ENCODE measurements at regions not wholly inside any gene's neighbourhood (a gene's known extent, or its start where the extent isn't known, plus 50 kb on each side); places are given as distances from the start of the nearest gene placed in this dataset.

DNA sequence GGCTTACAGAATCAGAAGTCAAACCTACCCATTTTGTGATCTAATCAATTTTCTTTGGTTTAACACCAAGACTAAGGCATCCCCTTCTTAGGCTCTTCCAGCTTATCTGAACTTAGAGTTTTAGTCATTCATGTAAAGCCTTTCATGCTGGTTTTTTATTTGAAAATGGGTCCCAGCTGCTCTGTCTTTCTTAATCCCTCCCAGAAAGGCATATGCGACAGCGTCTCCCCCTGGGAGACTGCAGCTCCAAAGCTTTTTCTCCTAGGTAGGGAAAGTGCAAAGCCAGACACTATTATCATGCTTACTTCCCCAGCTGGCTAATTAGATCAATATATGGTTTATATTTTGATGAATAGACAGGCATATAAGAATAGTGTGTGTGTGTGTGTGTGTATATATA, 96.6 kb upstream of the E2F7 start:
- TF ChIP-seq, protein P1, sequence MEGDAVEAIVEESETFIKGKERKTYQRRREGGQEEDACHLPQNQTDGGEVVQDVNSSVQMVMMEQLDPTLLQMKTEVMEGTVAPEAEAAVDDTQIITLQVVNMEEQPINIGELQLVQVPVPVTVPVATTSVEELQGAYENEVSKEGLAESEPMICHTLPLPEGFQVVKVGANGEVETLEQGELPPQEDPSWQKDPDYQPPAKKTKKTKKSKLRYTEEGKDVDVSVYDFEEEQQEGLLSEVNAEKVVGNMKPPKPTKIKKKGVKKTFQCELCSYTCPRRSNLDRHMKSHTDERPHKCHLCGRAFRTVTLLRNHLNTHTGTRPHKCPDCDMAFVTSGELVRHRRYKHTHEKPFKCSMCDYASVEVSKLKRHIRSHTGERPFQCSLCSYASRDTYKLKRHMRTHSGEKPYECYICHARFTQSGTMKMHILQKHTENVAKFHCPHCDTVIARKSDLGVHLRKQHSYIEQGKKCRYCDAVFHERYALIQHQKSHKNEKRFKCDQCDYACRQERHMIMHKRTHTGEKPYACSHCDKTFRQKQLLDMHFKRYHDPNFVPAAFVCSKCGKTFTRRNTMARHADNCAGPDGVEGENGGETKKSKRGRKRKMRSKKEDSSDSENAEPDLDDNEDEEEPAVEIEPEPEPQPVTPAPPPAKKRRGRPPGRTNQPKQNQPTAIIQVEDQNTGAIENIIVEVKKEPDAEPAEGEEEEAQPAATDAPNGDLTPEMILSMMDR (IDR thresholded peaks at IDR 0.05; ENCODE audit: low read depth, low read length) = no peak
- Histone ChIP-seq H3K27ac (no peak overlapping the region), H3K36me3 (no peaks in the 10 kb centered on the region), H3K9me3 (ENCODE audit: low read depth) (no peaks in the 10 kb centered on the region), H3K4me3 (no peak overlapping the region), H3K4me1 (ENCODE audit: low read depth) (no peaks in the 10 kb centered on the region), H3K27me3 (no peaks in the 10 kb centered on the region)
- DNase-seq (ENCODE audit: low read depth in 1 of 2, low spot score in 1 of 2) = no peak

DNA sequence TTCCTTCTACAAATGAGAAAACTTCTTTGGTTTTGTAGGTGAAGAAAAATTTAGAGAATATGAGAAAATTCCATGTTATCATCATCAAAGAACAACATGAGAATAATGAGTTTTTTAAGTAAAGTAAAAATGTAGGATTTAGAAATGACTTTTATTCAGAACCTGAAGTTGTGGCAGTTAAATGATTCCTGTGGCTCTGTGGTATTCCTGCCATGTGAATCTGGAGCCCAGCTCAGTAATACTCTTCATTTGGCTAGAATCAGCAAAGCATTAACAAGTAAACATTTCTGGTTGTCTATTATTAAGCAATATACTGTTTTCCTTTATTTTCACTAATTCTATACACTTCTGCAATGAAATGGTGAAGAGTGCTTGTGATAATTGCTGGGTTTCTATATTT, 95.6 kb upstream of the E2F7 start:
- H3K36me3 ChIP-seq = no peaks in the 10 kb centered on the region
- DNase-seq (ENCODE audit: low read depth in 1 of 2, low spot score in 1 of 2) = no peak
- no peak overlapping the region for H3K27ac ChIP-seq
- H3K4me3 ChIP-seq = no peak overlapping the region
- H3K9me3 ChIP-seq (ENCODE audit: low read depth) = no peaks in the 10 kb centered on the region
- no peaks in the 10 kb centered on the region for H3K4me1 ChIP-seq (ENCODE audit: low read depth)
- TF ChIP-seq, protein P1 (IDR thresholded peaks at IDR 0.05; ENCODE audit: low read depth, low read length) = no peak
- H3K27me3 ChIP-seq = no peaks in the 10 kb centered on the region

DNA sequence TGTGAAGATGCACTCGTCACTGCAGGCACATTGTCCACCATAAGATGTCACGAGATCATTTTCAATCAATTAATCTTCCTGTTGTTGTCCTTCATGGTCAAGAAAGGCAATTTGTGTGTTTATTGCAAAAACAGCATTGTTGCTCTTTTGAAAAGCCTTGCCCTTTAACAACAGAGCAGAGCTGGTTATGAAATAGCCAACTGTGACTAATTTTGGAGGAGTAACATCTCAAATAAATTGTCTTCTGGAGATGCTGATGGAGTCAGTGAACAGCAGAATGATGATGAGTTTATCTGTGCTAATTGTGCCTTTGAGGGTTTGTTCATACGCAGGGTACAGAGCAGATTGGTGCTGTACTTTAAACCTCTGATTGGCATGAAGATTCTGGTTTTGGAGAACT, 88.3 kb upstream of the E2F7 start:
- H3K27ac ChIP-seq = no peak overlapping the region
- peak in 1 of 2 donors; percentile 7 for DNase-seq (ENCODE audit: low read depth in 1 of 2, low spot score in 1 of 2)
- no peaks in the 10 kb centered on the region for H3K4me1 ChIP-seq (ENCODE audit: low read depth)
- no peaks in the 10 kb centered on the region for H3K36me3 ChIP-seq
- TF ChIP-seq, protein P1 (IDR thresholded peaks at IDR 0.05; ENCODE audit: low read depth, low read length) = no peak
- no peaks in the 10 kb centered on the region for H3K9me3 ChIP-seq (ENCODE audit: low read depth)
- H3K4me3 ChIP-seq = no peak overlapping the region
- no peaks in the 10 kb centered on the region for H3K27me3 ChIP-seq

DNA sequence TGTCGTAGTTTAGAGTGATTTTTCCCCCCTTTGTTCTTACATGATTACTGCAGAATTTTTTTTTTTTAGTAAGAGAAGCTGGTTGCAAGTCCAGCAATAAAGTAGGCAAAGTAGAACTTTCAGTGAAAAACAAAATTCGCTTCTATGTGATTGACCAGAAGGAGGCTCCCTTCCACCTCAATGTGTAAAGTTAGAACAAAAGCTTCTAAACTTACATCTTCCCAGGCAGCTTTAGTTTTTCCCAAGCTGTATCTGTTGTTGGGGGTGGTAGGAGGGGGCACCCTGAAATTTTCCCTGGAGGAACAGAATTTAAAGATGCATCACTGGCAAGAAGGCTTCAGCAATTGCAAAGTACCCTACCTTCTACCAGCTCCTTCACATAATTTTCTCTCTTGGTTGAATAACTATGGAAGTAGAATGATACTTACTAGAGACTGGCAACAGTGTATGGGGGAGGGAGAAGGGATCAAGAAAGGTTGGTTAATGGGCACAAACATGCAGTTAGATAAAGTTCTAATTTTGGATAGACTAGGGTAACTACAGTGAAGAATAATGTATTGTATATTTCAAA, 87.3 kb upstream of the E2F7 start:
- Histone ChIP-seq H3K27me3 (no peaks in the 10 kb centered on the region), H3K4me3 (no peak overlapping the region), H3K36me3 (no peaks in the 10 kb centered on the region), H3K9me3 (ENCODE audit: low read depth) (no peaks in the 10 kb centered on the region), H3K27ac (no peak overlapping the region), H3K4me1 (ENCODE audit: low read depth) (no peaks in the 10 kb centered on the region)
- peak; percentile 52 to 73 for DNase-seq (ENCODE audit: low read depth in 1 of 2, low spot score in 1 of 2)
- TF ChIP-seq, protein P1 (IDR thresholded peaks at IDR 0.05; ENCODE audit: low read depth, low read length) = peak; percentile 65

DNA sequence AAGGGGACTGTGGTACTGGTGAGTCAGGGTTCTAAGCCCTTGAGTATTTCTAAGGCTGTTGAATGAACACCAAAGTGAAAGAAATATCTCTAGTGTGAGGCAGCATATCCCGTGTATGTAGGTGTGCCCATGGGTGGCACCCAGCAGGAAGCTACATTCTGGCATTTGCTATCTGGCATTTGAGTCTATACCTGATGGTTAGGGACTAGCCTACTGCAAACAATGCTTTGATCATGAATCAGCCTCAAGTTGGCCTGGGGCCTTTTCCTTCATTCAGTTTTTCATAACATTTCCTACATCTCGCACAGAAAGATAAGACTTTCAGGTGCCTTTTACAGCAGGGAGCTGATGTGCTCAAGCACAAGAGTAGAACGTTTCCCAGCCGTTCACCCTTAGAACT, 85.7 kb upstream of the E2F7 start:
- no peaks in the 10 kb centered on the region for H3K9me3 ChIP-seq (ENCODE audit: low read depth)
- H3K27me3 ChIP-seq = no peaks in the 10 kb centered on the region
- H3K27ac ChIP-seq = no peak overlapping the region
- DNase-seq (ENCODE audit: low read depth in 1 of 2, low spot score in 1 of 2) = no peak
- H3K36me3 ChIP-seq = no peaks in the 10 kb centered on the region
- no peak overlapping the region for H3K4me3 ChIP-seq
- TF ChIP-seq, protein P1 (IDR thresholded peaks at IDR 0.05; ENCODE audit: low read depth, low read length) = no peak
- no peaks in the 10 kb centered on the region for H3K4me1 ChIP-seq (ENCODE audit: low read depth)

DNA sequence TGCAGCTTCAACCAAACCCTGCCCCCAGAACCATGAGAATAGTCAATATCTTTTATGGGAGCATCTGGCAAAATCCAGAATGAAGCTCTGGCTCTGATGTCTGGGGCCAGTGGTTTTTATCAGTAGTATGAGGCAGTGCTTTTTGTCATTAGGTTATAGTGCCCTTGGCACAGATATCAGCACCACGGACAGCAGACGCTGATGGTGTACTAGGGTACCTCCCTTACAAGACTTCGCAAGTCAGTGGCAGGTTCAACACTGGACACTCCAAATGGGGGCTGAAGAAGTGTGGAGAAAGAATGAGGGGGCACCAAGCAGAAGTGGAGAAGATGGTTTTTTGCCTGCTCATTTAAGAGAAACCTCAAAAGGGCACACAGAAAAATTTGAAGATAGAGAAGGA, 68.2 kb upstream of the E2F7 start:
- Histone ChIP-seq H3K27me3 (no peaks in the 10 kb centered on the region), H3K27ac (no peak overlapping the region), H3K9me3 (ENCODE audit: low read depth) (no peaks in the 10 kb centered on the region), H3K4me1 (ENCODE audit: low read depth) (no peaks in the 10 kb centered on the region), H3K36me3 (no peaks in the 10 kb centered on the region), H3K4me3 (no peak overlapping the region)
- DNase-seq (ENCODE audit: low read depth in 1 of 2, low spot score in 1 of 2) = peak; percentile 74 to 89
- TF ChIP-seq, protein P1 (IDR thresholded peaks at IDR 0.05; ENCODE audit: low read depth, low read length) = no peak

Data from cardiac muscle cell (in vitro differentiated cells and primary cell).